GM06990 (cell line): ENCODE measurements at regions not wholly inside any gene's neighbourhood (a gene's known extent, or its start where the extent isn't known, plus 50 kb on each side); places are given as distances from the start of the nearest gene placed in this dataset.

Experiments
- DNase-seq: peaks from one replicate; pipeline ENCODE4 v3.0.0-alpha.2; 2011; ENCODE audit not compliant: insufficient read length; ENCODE audit errors: extremely low read depth
- H3K27me3 ChIP-seq: replicated peaks from 2 replicates; pipeline ENCODE4 v1.6.0; 2011; ENCODE audit warnings: low read length; ENCODE audit not compliant: control insufficient read depth, insufficient read depth
- H3K36me3 ChIP-seq: 2 replicates; pipeline ENCODE4 v1.5.1; 2011; ENCODE audit warnings: low read length; ENCODE audit not compliant: control insufficient read depth, insufficient read depth
- H3K4me3 ChIP-seq: replicated peaks from 2 replicates; pipeline ENCODE4 v1.5.1; 2011; ENCODE audit warnings: low read depth, mild to moderate bottlenecking, control low read depth, low read length
- CTCF ChIP-seq: IDR thresholded peaks from 2 replicates; pipeline ENCODE4 v1.5.1; 2011; ENCODE audit warnings: low read length, control low read depth, mild to moderate bottlenecking, inconsistent platforms; ENCODE audit not compliant: insufficient read depth, poor library complexity, severe bottlenecking

- TF ChIP-seq CTCF: no peak
- no peaks in the 10 kb centered on the region for H3K36me3 ChIP-seq
- H3K4me3 ChIP-seq: no peak overlapping the region
- no peaks in the 10 kb centered on the region for H3K27me3 ChIP-seq
- DNase-seq: no peak
Observed at GRCh38 chr5:54738118-54738972, 220.8 kb downstream of the SNX18 start.

GRCh38 chr5:54736003-54736797 is 218.6 kb downstream of the SNX18 start:
- Histone ChIP-seq H3K36me3 (no peaks in the 10 kb centered on the region), H3K4me3 (no peak overlapping the region), H3K27me3 (no peaks in the 10 kb centered on the region)
- DNase-seq: no peak
- TF ChIP-seq CTCF: no peak

- no peaks in the 10 kb centered on the region for H3K36me3 ChIP-seq
- no peak overlapping the region for H3K4me3 ChIP-seq
- no peaks in the 10 kb centered on the region; the same call in 1 of the 2 replicates for H3K27me3 ChIP-seq
- DNase-seq: no peak
- no peak for TF ChIP-seq CTCF
Observed at GRCh38 chr5:54733101-54733500, 215.5 kb downstream of the SNX18 start.

GRCh38 chr5:54732108-54732507 is 214.5 kb downstream of the SNX18 start:
- no peaks in the 10 kb centered on the region for H3K36me3 ChIP-seq
- no peak for TF ChIP-seq CTCF
- no peaks in the 10 kb centered on the region; the same call in 1 of the 2 replicates for H3K27me3 ChIP-seq
- no peak for DNase-seq
- H3K4me3 ChIP-seq: no peak overlapping the region

- DNase-seq: no peak
- Histone ChIP-seq H3K27me3 (no peaks in the 10 kb centered on the region; the same call in 1 of the 2 replicates), H3K4me3 (no peak overlapping the region), H3K36me3 (no peaks in the 10 kb centered on the region)
- TF ChIP-seq CTCF: no peak
Observed at GRCh38 chr5:54728588-54728915, 211.0 kb downstream of the SNX18 start.
